Calu3 (cell line): ENCODE measurements at regions not wholly inside any gene's neighbourhood (a gene's known extent, or its start where the extent isn't known, plus 50 kb on each side); places are given as distances from the start of the nearest gene placed in this dataset.

Experiments used
- BruUV-seq: library from RNA; stranded (reverse); fragments of 400-500 nt; replicated peaks from 2 replicates; lab custom pipeline; 2021; lab: Mats Ljungman, UMichigan
- CTCF ChIA-PET: fragments of 300-600 bp; sonication (Branson Sonifier 250); formaldehyde crosslinking; loops from one replicate; lab custom pipeline; 2022; ENCODE audit warnings: antibody characterized with exemption; lab: Charles Lee
- DNase-seq: peaks from one replicate; pipeline ENCODE4 v3.0.0; 2022
- H3K27ac Mint-ChIP-seq: one replicate; pipeline ENCODE4 v1.8.0; 2022; ENCODE audit warnings: mixed read lengths; ENCODE audit not compliant: unreplicated experiment
- H3K27me3 Mint-ChIP-seq: one replicate; pipeline ENCODE4 v1.8.0; 2022; ENCODE audit warnings: mixed read lengths; ENCODE audit not compliant: unreplicated experiment
- H3K36me3 Mint-ChIP-seq: one replicate; pipeline ENCODE4 v1.8.0; 2022; ENCODE audit warnings: mild to moderate bottlenecking, moderate library complexity, mixed read lengths; ENCODE audit not compliant: insufficient read depth, unreplicated experiment
- H3K4me1 Mint-ChIP-seq: one replicate; pipeline ENCODE4 v1.8.0; 2022; ENCODE audit warnings: mild to moderate bottlenecking, low read depth, mixed read lengths; ENCODE audit not compliant: unreplicated experiment
- H3K4me3 Mint-ChIP-seq: one replicate; pipeline ENCODE4 v1.8.0; 2022; ENCODE audit warnings: mild to moderate bottlenecking, low read depth, moderate library complexity, mixed read lengths; ENCODE audit not compliant: unreplicated experiment
- H3K9me3 Mint-ChIP-seq: one replicate; pipeline ENCODE4 v1.8.0; 2022; ENCODE audit warnings: low read depth, mixed read lengths; ENCODE audit not compliant: unreplicated experiment
- intact Hi-C: fragments of 100-400 bp; cut with micrococcal nuclease; formaldehyde crosslinking; loops from one replicate; pipeline ENCODE4 v1.10.0; 2022; ENCODE audit not compliant: unreplicated experiment
- TF ChIP-seq, protein P1 (sequence below): fragments of 200-600 bp; IDR thresholded peaks from one replicate; pipeline ENCODE4 v1.8.0; 2022; ENCODE audit warnings: antibody characterized with exemption; ENCODE audit not compliant: unreplicated experiment

DNA sequence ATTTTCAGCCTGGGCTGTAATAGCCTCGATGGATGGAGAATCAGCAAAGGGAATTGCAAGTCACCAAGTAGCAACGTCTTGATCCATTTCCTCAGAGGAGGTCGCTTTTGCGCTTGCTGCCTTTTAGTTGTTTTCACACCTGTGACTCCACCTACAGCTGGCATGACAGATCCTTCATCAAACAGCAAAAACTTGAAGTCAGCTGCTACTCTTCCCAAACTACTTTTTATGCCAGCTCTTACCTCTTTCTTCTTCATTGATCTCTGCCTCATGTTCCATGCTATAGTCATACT, 107.7 kb downstream of the MAT2B start:
- Mint-ChIP-seq H3K36me3 (no peaks in the 10 kb centered on the region), H3K9me3 (peaks cover 7% of the 10 kb centered on the region), H3K4me1 (no peaks in the 10 kb centered on the region), H3K27ac (no peak overlapping the region), H3K27me3 (peaks cover 39% of the 10 kb centered on the region), H3K4me3 (no peak overlapping the region)
- DNase-seq, result no peak
- intact Hi-C loops, result no loop called here
- TF ChIP-seq, protein P1, sequence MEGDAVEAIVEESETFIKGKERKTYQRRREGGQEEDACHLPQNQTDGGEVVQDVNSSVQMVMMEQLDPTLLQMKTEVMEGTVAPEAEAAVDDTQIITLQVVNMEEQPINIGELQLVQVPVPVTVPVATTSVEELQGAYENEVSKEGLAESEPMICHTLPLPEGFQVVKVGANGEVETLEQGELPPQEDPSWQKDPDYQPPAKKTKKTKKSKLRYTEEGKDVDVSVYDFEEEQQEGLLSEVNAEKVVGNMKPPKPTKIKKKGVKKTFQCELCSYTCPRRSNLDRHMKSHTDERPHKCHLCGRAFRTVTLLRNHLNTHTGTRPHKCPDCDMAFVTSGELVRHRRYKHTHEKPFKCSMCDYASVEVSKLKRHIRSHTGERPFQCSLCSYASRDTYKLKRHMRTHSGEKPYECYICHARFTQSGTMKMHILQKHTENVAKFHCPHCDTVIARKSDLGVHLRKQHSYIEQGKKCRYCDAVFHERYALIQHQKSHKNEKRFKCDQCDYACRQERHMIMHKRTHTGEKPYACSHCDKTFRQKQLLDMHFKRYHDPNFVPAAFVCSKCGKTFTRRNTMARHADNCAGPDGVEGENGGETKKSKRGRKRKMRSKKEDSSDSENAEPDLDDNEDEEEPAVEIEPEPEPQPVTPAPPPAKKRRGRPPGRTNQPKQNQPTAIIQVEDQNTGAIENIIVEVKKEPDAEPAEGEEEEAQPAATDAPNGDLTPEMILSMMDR, result no peak
- CTCF ChIA-PET, result no interaction called here
- BruUV-seq, result no TSS peak

DNA sequence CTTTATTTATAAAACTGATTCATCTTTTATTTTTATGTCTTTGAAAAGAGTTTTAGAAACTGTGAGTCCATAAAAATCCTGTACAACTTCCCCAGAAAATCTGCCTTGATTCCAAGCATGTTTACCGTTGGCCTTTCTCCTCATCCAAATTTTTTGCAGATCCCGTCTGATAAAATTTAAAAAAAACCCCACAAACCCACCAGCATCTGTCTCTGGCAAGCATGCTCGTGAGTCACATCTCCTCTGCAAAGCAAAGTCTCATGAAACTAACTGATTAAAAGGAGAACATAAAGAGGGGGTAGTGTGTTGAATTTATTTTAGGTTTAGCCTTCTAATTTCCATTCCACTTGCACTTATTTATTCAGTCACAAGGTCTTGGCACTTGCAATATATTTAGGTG, 109.4 kb downstream of the MAT2B start:
- TF ChIP-seq, protein P1, result no peak
- Mint-ChIP-seq H3K9me3 (peaks cover 7% of the 10 kb centered on the region), H3K27me3 (peaks cover 39% of the 10 kb centered on the region), H3K36me3 (no peaks in the 10 kb centered on the region), H3K27ac (no peak overlapping the region), H3K4me1 (no peaks in the 10 kb centered on the region), H3K4me3 (no peak overlapping the region)
- no TSS peak for BruUV-seq
- no peak for DNase-seq
- intact Hi-C loops, result no loop called here
- CTCF ChIA-PET, result no interaction called here

DNA sequence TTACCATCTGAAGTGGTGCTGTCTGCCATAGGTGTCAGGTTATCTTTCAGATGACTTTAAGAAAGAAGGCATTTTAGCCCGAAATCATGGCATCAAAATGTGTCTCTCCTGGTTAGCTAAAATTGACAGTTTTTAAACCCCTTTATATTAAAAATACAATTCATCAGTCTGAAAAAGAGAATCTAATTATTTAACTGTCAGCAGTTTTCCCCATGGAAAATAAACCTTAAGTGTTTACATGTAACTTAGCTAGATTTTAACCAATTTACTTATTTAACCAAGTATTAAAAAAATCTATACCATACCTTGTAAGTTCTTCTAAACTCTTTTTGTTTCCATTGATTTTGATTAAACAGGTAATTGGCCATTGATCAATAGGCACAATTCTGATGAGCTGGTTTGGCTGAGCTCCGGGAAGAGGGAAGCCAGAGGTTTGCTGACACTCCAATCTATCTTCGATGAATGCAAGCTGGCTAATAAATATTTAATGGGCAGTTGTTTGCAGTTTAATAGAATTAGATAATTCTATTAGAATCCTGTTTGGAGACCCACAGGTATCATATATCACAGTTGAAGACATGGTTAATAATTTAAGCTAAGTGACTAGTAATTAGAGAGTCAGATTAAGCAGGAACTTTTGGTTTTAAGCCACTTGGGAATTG, 114.0 kb downstream of the MAT2B start:
- Mint-ChIP-seq H3K4me1 (no peaks in the 10 kb centered on the region), H3K9me3 (peaks cover 3% of the 10 kb centered on the region)
- no TSS peak for BruUV-seq

DNA sequence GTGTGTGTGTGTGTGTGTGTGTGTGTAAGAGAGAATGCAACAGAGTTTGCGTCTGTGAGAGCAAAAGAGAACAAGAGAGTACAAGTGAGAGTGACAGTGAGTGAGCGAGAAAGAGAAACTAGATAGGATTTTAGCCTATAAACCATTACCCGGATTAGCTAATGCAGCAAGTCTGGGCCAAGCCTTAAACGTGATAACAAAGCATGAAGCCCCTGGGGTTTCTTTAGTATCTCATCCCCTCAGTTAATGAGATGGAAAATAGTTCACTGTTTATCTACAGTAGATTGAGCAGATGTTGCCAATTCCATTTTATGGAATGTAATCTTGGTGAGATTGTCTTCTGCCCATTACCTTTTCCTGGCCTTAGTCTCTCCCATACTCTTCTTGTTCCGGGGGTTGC, 114.5 kb downstream of the MAT2B start:
- peaks cover 3% of the 10 kb centered on the region for H3K9me3 Mint-ChIP-seq
- no peak for DNase-seq
- BruUV-seq, result no TSS peak
- H3K27ac Mint-ChIP-seq, result no peak overlapping the region
- H3K36me3 Mint-ChIP-seq, result no peaks in the 10 kb centered on the region
- intact Hi-C loops, result no loop called here
- no peak overlapping the region for H3K4me3 Mint-ChIP-seq
- TF ChIP-seq, protein P1, result no peak
- CTCF ChIA-PET, result no interaction called here
- H3K27me3 Mint-ChIP-seq, result peaks cover 13% of the 10 kb centered on the region
- H3K4me1 Mint-ChIP-seq, result no peaks in the 10 kb centered on the region

More for the DNA sequence above, 114.0 kb downstream of the MAT2B start:
- TF ChIP-seq, protein P1, result no peak
- CTCF ChIA-PET, result no interaction called here
- H3K27ac Mint-ChIP-seq, result no peak overlapping the region
- H3K36me3 Mint-ChIP-seq, result no peaks in the 10 kb centered on the region
- intact Hi-C loops, result no loop called here
- H3K4me3 Mint-ChIP-seq, result no peak overlapping the region
- peaks cover 19% of the 10 kb centered on the region for H3K27me3 Mint-ChIP-seq
- DNase-seq, result no peak
